CD4-positive, alpha-beta T cell treated with Interleukin-10 for 1 hour (primary cell): ENCODE measurements at regions not wholly inside any gene's neighbourhood (a gene's known extent, or its start where the extent isn't known, plus 50 kb on each side); places are given as distances from the start of the nearest gene placed in this dataset.
A peak's percentile ranks its signal among the peaks of the same experiment; 100 is the strongest.
"Not testable (repeated sequence)": the region's sequence is repeated elsewhere in the genome, so short reads cannot be mapped to it uniquely, and the experiment has no call there.

Source experiments
- DNase-seq: peaks from one replicate; pipeline ENCODE4 v3.0.0-alpha.2; 2020

DNA sequence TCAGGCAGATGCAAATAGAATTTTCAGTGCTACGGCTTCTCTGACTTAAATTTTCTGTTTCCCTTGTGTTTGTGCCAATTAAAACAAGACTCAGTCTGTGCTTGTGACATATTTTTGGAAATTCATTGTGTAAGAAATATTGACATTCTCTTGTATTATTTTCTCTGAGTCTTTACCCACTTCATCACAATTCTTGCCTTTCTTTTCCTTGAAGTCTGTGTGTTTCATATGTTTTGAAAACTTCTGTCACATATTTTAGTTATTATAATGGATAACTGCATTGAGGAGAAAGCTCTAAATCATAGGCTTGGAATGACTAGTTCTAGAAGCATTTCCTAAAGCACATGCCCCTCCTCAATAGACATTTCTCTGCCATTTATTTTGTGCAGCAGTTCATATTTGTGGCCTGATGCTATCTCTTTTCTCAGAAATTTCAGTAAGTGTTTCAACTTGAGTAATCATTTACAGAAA, 206.6 kb downstream of the PALM2AKAP2 start:
- no peak for DNase-seq

DNA sequence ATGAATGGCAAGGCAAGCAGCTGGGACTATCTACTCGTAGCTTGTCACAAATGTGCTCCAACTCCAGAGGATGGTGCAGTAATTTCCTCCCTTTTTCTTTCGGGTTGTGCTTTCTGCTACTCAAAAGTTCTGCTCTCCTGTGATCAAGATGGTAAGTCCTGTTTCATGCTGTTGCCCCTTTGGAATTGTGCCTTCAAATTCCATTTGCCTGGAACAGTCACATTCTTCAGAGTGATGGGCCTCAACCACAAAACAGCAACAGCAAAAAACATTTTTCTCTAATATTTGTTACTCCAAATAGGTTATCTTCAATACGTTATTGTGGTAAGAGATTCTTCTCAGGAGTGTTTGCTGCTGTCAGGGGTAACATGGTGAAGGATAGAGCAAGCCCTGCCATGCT, 209.3 kb downstream of the PALM2AKAP2 start:
- DNase-seq: no peak

DNA sequence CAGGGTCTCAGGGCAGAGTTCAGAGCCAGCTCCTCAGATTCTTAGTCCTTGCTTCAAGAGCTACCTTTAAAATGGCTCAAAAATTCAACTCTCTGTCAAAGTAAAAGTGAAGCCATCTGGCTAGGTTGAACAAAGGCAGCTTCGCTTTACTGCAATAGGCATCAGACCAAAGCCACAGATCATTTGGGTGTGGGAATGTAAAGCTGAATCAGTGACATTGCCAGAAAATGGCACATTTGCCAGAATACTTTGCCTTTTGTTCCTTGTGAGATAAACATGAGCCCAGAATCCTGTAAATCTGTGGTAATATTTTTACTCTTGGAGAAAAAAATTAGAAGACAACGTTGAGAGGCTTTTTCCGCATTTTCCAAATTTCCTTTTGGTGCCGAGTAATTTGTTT, 210.5 kb downstream of the PALM2AKAP2 start:
- no peak for DNase-seq

DNA sequence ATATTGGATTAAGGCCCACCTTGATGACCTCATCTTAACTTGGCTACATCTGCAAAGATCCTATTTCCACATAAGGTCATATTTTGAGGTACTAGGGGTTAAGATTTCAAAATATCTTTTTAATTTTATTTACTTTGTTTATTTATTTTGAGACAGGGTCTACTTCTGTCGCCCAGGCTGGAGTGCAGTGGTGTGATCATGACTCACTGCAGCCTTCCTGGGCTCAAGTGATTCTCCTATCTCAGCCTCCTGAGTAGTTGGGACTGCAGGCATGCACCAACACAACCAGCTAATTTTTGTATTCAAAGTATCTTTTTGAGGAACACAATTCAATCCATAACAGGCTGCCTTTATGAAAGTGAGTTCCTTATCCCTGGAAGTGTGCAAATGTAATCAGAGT, 212.3 kb downstream of the PALM2AKAP2 start:
- no peak for DNase-seq

DNA sequence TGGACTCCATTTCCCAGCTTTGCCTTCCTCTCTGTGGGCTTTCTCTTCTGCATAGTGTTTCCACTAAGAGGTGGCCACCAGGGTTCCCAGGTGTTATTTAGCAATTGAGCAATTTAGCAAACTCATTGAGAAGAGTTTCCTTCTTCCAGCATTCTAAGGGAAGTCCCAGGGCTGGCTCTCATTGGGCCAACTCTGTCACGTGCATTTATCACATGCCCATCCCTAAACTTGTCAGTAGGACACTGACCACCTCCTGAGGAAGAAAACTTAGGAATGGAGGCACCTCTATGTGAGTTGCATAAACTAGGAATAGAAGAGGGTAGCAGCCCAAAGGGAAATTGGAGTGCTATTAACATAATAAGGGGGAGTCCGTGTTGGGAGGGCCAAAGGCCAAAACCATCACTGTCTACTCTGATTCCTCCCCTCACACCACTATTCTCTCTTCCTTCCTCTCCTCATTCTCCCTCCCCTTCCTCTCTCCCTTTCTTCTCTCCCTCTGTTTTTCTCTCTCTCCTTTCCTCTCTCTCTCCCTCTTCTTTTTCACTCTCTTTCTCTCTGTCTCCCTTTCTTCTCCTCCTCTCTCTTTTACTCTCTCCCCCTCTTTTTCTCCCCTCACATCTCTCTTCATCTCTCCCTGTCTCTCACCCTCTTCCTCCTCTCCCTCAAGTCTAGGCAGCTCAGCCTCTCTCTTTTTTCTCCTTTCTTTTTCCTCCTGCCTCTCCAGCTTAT, 213.4 kb downstream of the PALM2AKAP2 start:
- DNase-seq: no peak

DNA sequence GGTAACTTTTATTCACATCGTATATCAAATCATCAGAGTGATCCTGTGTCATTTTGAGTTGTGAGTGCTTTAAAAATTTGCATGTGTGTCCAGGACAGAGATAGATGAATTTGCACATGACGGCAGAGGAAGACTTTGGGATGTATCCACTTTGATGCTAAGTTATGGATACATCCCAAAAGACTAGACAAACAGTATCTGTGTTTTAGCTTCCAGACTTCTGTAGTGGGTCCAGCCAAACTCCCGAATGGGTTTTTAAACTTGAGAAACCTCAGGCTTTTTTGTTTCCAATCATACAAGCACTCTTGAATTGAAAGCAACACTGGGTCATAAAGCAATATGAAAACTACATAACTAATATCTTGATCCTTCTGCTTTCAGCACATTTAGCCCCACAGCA, 213.8 kb downstream of the C9orf152 start:
- DNase-seq: no peak

DNA sequence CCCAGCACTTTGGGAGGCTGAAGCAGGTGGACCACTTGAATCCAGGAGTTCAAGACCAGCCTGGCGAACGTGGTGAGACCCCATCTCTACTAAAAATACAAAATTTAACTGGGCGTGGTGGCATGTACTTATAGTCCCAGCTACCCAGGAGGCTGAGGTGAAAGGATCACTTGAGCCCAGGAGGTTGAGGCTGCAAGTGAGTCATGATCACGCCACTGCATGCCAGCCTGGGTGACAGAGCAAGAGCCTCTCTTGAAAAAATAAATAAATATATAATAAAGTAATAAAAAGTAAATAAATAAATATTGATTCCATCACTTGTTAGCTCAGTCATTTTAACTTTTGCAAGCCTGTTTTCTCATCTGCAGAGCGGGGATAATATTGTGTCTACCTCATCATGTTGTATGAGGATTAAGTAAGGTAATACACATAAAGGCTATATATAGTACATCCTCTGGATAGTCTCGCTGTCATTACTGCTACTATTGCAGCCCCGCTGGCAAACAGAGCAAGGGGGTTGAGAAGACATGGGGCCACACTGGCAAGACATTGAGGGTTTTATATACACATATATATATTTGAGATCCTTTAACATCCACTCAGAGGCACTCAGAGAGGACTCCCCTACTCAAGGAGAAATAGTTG, 210.9 kb downstream of the C9orf152 start:
- DNase-seq: no peak

DNA sequence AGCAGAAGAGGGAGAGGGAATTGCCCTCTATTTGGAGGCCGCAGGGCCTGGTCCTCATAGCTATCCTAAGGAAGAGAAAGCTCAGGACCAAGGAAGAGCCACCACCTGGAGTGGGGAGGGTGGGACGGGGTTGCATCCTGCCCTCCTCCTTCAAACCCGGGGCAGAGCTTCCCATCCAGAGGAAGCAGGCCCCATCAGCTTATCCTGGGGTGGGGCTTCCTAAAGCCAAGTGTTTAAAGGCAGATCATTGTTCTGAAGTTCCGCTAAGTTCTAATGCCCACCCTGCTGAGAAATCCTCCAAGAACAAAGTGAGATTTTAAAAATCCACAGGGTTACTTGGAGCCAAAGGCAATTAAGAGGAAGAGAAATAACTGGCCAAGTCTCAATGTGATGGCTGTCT, 210.3 kb downstream of the C9orf152 start:
- no peak for DNase-seq

DNA sequence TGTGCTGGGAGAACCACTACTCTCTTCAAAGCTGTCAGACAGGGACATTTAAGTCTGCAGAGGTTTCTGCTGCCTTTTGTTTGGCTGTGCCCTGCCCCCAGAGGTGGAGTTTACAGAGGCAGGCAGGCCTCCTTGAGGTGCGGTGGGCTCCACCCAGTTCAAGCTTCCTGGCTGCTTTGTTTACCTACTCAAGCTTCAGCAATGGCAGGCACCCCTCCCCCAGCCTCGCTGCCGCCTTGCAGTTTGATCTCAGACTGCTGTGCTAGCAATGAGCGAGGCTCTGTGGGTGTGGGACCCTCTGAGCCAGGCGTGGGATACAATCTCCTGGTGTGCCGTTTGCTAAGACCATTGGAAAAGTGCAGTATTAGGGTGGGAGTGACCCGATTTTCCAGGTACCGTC, 202.4 kb downstream of the C9orf152 start:
- peak; percentile 43 for DNase-seq

DNA sequence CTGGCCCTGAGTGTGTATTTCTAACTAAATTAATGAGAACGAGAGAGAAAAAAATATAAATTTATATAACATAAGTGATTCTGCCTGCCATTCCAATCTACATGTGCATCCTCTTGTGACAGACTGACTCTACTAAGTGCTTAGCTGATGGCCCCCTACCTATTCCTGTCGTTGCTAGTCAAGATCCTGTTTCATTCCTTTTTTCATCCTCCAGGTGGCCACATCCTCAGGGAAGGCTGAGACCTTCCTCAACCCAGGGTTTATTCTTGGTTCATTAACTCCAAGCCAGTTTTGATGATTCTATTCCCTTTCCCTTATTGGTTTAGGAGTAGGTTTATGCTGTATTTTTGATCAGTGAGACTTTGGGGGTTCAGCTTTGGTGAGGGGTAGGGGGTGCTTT, 201.3 kb downstream of the C9orf152 start:
- no peak for DNase-seq

DNA sequence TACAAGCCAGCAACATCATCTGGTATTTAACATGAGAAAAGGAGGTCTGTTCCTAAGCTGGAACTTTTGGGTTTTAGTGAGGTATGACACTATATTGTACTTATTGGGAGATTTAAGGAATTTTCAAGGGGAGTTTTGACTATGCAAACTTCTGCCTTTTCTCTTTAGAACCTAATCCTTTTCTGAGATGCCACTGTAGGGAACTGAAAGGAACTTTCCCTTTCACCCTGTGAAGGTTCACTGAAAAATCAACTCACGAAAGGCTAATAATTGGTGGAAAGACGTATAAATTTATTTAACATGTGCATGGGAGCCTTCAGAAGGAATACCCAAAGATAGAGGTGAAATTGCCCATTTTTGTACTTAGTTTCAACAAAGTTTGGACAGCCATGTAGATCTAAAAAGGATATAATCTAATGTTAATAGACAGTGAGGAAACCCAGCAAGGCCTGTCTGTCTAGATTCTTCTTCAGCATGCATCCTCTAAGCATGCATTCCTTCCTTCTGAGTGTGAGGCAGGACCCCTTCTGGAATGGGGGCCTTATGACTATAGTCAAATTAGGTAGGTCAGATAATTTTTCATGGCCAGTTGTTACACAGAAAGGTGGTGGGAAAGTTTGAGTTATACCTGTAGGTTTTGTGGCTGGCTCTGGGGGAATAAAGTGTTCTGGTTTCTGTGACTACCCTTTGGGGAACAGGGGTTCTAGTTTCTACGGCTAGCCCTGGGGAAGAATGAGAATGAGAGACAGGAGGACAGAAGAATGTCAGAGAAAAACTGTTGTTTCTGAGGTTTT, 200.3 kb downstream of the C9orf152 start:
- DNase-seq: no peak

DNA sequence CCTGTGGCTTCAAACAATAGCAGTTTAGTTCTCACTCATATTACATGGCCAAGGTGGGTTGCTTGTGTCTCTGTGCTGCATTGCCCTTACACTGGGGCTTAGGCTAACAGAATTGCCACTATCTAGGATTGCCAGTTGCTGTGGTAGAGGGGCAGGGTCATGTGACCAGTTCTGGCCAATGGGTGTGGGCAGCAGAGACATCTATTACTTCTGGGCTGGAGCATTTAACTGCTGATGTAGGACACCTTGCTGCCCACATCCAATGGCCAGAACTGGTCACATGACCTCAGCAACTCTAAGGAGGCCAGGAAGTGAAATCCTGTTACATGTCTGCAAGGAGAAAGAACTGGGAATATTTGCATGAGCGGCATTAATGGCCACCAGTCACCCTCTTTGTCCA, 199.3 kb downstream of the C9orf152 start:
- DNase-seq: no peak

DNA sequence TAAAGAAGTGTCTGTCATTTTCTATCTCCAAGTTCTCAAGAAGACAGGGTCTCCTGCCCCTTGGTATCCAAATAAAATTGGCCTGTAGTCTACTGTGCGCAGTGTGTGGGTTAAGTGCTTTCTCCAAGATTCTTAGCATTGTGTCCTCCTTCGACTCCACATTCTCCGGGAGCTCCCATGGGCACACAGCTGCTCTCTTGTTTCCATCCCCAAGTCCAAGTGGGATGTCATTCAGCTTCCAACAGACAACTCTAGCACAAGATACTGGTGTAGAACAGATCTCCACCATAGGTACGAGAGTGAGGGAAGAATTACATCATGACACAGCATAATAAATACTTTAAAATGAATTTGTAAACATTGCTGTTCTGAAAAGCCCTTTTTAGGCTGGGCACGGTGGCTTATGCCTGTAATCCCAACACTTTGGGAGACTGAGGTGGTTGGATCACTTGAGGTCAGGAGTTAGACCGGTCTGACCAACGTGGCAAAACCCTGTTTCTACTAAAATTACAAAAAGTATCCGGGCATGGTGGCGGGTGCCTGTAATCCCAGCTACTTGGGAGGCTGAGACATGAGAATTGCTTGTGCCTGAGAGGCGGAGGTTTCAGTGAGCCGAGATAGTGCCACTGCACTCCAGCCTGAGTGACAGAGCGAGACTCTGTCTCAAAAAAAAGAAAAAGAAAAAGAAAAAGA, 196.2 kb downstream of the C9orf152 start:
- DNase-seq: no peak

DNA sequence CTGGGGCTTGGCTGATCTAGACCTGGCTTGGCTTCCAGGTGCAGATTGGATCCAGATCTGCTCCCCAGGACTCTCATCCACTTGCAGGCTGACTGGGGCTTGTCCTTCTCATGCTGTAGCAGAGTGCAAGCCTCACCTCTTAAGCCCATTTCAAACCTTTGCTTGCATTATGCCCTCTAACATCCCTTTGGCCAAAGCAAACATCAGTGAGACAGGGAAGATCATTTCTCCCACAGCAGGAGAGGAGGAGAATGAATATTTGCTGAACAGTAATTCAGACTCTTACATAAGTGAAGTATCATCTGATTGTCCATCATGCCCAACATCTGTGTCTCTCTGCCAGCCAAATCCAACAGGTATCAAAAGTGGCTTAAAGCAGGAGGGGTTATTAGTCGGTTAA, 194.9 kb downstream of the C9orf152 start:
- no peak for DNase-seq

DNA sequence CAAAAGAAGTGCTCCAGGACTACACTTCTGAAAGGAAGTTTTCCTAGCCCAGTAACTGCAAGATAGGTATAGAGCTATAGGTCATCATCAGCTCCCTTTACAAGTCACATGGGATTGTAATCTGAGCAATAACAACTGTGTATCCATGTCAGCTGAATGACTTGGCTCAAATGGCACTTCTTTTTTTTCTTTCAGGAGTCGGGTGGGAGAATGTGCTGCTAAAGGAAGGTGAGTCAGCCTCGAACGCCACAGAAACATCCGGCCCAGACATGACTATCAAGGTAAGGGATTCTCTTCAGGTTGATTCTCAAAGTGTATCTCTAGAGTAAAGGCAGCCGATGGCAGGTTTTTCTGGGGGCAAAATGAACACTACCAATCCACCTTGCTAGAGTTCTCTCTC, 192.2 kb downstream of the C9orf152 start:
- no peak for DNase-seq

DNA sequence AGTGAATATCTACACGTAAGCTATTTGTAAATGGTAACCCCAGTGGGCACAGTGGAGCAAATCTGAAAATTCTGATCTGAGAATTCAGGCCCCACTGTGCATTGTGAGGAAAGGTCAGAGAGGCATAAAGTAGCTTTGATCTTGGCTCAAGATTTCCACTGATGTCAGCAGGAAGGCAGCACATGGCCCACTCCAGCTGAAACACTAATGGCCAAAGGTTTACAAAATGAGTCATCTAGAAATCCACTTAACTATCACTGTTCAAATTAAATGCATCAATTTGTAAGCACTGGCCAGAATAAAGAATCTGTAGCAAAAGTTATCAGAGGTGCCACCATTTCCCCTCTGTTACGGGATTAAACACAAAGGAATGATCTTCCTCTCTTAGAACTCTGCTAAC, 191.6 kb downstream of the C9orf152 start:
- DNase-seq: no peak

DNA sequence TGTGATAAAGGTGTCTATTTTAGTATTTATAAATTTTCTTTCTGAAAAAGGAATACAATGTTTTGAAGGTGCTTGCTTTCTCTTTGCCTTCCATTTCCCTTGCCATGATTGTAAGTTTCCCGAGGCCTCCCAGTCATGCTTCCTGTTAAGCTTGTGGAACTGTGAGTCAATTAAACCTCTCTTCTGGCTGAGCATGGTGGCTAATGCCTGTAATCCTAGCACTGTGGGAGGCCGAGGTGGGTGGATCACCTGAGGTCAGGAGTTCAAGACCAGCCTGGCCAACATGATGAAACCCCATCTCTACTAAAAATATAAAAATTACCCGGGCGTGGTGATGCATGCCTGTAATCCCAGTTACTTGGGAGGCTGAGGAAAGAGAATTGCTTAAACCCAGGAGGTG, 187.7 kb downstream of the C9orf152 start:
- DNase-seq: not testable (repeated sequence)

DNA sequence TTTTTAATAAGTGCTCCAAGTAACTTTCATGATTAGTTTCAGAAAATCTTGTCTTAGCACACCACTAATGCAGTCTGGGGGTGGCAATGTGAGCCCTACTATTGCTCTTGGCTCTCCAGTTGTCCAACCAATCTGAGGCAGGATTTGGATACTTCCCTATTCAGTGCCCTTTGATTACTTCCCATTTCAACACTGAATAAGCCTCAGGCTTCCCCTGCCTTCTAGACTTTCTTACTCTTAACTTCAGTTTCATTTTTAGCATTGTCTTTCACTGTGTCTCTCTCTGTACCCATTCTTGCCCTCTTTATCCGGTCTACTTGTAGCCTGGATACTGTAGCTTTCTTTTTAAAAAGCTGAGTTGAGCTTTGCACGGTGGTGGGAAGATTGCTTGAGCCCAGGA, 186.1 kb downstream of the C9orf152 start:
- no peak for DNase-seq

DNA sequence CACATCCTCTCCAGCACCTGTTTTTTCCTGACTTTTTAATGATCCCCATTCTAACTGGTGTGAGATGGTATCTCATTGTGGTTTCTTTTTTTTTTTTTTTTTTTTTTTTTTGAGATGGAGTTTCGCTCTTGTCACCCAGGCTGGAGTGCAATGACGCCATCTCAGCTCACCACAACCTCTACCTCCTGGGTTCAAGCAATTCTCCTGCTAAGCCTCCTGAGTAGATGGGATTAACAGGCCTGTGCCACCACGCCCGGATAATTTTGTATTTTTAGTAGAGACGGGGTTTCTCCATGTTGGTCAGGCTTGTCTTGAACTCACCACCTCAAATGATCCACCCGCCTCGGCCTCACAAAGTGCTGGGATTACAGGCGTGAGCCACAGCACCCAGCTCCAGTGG, 184.7 kb downstream of the C9orf152 start:
- DNase-seq: not testable (repeated sequence)

DNA sequence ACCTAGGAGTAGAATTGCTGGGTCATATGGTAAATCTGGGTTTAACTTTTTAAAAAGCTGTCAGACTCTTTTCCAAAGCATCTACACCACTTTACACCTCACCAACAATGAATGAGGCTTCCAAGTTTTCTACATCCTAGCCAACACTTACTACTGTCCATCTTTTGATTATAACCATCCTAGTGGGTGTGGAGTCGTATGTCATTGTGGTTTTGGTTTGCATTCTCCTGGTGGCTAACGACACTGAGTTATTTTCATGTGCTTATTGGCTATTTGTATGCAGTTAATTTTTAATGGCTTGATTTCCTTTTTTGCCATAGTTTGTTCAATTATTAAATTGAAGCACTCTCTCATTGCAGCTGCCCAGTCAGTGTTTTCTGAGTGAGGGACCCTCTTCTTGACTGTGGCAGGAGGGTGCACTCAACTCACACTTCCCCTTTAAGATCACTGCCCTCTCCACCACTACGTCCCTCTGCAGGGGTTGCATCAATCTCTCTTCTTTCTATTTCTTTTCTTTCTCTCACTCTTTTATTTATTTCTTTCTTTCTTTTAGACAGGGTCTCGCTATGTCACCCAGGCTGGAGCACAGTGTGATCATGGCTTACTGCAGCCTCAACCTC, 182.3 kb downstream of the C9orf152 start:
- no peak for DNase-seq

DNA sequence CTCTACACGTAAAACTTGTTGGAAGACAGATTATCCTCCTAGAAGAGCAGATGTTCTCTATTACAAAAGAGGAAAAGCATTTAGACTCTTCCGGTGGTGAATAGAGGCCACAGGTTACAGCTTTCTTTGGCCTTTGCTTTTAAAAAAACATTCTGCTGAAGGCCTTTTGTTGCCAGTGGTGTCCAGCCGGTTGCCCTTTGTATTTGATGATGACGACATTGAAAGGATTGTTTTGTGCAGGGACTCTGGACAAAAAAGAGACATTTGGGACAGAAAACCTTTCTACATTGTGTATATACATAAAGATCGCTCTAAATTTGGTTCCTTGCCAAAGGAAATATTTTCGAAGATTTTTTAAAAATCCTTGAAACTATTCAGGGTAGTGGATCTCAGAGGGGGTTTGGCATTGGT, 180.3 kb downstream of the C9orf152 start:
- no peak for DNase-seq

DNA sequence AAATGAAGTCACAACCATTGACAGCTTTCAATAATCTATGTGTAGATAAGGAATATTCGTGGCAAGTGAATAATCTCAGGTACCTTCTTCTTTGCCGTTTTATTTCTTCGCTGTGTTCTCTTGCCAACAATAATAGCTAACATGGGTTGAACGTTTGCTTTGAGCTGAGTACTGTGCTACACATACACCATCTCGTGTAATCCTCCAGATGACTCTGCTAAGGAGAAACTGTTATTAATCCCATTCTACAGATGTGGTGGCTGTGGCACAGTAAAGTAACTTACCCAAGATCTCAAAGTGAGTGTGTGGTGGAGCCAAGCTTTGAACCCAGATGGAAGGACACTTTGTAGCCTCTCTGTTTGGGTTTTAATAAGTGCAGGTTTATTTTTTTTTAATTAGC, 179.7 kb downstream of the C9orf152 start:
- DNase-seq: no peak

DNA sequence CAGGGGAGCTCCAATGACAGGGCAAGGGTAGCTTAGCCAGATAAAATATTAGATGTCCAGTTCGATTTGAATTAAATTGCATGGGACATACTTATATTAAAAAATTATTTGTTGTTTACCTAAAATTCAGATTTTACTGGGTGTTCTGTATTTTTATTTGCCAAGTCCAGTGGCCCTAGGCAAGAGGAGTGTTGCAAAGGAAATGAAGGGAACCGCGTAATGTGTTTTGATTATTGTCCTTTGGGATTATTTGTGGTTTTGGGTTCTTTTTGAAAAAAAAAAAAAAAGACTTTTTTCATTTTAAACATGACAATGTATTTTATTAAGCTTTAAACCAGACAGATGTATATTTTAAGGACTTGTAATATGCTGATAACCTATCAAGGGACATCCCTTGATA, 179.3 kb downstream of the C9orf152 start:
- DNase-seq: no peak
